ENCODE measurements at regions not wholly inside any gene's neighbourhood (a gene's known extent, or its start where the extent isn't known, plus 50 kb on each side); places are given as distances from the start of the nearest gene placed in this dataset.

DNA sequence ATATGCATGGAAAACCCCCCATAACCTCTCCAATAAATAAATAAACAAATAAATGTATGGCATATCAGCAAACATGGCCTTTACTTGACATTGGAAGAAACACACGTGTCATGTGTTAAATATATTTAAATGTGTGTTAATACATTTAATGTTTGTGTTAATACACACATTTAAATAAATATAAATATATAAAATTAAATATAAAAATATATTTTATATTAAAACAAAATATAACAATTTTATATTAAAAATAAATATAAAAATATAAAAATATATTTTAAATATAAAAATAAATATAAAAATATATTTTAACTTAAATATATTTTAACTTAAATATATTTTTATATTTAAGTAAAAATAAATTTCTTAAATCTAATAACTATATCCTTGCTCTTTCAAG lies 187.6 kb upstream of the CXXC4 start:
- no peak for DNase-seq

DNA sequence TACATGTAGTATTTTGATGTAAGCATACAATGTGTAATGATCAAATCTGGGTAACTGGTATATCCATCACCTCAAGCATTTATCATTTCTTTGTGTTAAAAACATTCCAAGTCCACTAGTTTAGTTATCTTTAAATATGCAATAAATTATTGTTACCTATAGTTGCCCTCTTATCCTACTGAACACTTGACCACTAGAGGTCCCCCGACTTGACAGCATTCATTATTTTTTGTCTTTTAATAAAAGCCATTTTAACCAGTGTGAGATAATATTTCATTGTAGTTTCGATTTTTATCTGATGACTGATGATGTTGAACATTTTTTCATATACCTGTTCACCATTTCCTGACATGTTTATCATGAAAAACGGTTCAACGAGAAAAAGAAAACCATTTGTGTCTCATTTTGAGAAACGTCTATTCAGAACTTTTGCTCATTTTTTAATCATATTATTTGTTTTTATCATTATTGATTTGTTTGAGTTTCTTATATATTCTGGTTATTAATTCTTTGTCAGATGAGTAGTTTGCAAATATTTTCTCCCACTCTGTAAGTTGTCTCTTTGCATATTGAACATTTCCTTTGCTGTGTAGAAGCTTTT lies 199.0 kb upstream of the CXXC4 start:
- no peak for DNase-seq

DNA sequence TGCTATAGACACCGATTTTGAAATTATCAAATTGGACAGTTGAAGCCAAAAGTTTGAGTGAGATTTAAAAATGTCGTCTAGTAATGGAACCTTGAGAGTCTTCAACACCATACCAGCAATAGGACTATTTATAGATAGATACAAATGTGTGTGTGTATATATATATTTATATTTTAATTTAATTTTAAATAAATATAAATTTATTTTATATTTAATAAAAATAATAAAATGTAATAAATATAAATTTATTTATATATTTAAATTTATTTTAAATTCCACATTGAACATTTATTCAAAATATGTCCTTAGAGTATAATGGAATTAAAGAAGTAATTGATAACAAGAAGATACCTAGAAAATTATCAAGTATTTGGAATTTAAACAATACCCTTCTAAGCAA lies 221.9 kb upstream of the CXXC4 start:
- no peak for DNase-seq

DNA sequence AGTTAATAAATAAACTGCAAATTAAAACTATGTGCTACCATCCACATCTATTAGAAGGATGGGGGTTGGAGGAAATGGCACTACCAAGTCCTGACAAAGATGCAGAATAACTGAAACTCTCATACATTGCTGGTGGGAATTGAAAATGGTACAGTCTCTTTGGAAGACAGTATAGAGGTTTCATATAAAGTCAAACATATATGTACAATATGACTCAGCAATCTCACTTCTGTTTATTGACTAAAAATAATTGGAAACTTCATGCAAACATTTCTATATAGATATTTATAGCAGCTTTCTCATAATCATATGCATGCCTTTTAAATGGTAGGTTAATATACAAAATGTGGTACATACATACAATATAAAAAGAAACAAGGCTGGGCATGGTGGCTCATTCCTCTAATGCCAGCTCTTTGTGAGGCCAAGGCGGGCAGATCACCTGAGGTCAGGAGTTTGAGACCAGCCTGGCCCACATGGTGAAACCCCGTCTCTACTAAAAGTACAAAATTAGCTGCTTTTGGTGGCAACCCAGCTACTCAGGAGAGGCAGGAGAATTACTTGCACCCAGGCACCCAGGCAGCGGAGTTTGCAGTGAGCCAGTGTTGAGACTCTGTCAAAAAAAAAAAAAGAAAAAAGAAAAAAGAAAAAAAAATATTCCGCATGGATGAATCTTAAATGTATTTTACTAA lies 225.0 kb upstream of the CXXC4 start:
- no peak for DNase-seq

DNA sequence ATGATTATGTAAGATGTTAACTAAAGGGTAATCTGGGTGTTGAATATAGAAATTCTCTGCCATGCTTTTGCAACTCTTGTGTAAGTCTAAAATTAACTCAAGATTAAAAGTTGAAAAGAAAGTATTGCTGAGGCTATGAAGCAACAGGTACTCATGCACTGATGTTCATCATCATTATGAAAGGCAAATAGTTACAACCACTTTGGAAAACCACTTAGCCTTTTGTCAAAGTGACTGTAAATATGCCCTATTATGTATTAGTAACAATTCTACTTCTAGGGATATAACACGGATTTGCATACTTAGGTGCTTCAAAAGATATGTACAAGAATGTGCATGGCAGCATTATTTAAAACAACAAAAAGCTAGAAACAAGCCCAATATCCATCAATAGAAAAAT lies 227.8 kb upstream of the CXXC4 start:
- DNase-seq = no peak

DNA sequence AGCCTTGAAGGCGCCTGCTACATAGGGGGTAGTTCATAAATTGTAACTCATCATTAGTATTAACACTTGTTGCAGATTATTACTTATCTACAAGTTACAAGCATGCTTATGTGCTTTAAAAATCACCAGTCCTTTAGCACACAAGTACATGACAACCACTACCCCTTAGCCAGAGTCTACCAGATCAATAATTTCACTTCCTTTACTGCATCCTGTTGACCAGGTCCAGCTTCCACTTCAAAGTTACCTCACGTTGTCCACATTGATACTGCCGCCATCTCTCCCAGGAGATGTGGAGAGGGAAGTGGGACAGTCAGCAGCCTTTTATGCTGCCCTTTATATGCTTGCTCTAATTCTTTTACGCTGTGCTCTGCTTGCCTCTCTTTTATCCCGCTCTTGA lies 231.3 kb upstream of the CXXC4 start:
- DNase-seq = no peak

DNA sequence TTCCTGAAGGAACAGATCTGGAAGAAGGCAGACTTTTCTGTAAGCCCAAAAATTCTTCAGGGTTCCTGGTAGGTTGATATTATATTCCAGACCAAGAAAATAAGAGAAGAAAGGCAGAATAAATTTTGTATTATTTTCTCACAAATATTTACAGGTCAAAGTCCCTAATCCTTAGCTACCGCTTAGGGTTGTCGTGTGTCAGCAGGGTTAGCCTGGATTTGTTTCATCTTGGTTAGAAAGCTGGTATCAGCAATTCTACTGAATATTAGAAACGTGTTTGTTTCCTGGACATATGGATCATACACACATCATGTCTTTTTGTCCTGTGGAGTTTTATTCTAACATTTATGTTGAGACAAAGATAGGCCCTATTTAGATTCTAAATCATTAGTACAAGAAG lies 232.9 kb upstream of the CXXC4 start:
- DNase-seq = no peak

DNA sequence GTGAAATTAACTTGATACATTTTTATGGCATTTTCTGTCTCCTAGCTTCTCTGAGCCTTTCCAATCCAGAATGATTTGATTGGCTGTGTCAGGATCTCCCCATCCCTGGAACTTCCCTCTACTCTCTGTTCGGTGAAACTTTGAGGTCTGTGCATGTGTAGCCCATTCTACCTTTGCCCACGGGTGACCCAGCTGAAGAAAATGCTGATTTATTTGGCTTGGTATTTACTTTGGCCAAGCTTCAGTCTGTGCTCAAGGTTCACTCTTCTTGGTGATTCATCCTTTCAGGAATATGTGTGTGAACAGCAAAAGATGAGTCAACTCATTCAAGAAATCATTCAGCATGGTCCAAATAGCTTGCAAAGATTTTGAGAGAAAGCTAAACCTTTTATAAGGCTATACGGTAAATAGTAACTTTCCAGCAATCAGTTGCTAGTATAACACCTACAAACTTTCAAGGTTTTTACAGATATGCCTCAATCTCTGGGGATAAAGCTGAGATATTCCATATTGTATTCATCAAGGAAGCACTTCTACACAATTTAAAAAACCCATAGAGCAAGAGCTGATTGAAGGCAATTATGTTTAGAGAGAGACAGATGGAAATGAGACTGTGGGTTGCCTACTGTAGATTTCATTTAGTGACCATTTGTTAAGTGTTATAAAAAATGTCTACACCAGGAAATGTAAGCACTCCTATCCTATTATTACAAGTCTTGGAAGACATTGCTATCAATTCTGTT lies 233.9 kb upstream of the CXXC4 start:
- DNase-seq = no peak

DNA sequence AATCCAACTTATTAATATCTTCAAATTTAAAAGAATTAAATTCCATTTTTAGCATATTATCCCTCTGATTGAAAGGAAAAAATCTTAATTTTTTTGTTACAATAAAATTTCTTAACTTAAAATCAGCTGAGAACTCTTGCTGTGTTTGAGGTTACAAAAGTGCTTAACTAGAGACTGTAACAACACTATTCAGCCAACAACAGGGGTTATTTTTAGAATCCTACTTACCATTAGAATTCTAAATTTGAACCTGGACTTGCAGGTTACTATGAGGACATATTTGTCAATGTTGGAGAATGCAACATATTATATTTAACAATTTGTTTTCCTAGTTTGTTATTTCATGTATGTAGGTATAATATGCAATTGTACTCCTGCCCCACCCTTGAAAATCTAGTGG lies 238.1 kb upstream of the CXXC4 start:
- DNase-seq = no peak

DNA sequence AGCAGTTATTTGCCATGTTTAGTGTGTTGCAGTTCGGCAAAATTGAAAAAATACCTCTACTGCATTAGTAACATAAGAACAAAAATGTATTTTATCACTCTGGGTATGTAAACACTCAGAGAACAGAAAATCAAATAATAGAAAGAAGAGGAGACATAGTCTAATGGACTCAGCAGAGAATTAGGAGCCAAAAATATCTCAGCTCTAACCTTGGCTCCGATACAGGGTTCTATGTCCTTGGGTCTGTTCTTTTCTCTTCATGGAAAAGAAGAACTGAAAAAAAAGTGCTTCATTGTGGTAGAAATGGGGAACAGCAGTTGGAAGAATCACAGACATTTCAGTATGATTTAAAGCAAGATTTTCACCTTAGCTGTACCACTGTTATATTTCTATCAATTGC lies 240.5 kb upstream of the CXXC4 start:
- DNase-seq = no peak

DNA sequence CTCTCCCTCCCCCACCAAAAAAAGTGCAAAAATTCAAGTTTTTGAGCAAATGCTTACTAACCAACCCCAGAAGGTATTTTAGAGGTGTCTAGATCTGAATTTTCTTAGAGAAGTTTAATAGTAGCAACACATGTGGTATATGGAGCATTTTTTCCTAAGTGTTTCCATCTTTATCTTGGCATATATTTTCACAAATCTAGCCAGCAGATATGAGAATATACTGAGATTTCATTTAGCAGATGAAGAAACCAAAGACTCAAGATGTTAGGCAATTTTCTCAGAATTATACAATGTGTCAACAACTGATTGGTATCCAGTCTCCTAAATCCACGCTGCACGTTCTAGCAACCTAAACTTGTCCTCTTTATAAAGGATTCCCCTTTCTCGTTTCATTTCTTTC lies 245.5 kb upstream of the CXXC4 start:
- DNase-seq = no peak

DNA sequence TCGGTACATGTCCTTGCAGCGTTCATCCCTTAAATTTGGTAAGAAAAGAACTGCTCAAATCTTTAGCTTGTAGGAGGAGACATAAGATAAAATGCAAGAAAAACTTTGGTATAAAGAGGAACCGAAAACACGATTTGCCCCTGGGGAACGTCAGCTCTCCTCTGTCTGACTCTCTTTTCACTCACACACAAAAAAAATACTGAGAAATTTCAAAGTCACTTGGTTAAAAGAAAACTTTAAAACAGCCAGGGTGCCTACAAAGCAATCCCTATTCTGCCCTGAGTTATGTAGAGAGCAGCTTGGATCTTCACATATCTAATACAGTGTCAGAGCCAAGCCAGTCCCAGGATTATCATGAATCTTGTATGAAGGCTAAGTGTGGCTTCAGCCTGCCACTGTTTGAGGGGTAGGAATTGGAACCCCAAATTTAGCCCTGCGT lies 248.5 kb upstream of the CXXC4 start:
- DNase-seq = no peak

DNA sequence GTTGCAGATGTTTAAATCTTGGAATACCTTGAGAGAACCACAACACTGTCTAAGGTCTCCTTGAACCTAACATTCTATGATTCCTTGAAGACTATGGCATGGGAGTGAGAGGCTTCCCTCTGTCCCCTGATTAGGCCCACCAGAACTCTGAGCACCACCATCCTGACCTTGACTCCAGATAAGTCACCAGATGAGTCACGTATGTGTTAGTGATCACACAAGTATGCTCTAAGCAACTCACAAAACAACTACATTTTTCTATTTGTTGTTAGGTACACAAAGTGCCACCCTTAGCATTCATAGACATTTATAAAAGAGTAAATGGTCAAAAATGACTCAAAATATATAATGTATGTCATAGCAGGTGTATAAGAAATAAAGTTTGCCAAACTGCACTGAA lies 252.9 kb upstream of the CXXC4 start:
- DNase-seq = no peak

DNA sequence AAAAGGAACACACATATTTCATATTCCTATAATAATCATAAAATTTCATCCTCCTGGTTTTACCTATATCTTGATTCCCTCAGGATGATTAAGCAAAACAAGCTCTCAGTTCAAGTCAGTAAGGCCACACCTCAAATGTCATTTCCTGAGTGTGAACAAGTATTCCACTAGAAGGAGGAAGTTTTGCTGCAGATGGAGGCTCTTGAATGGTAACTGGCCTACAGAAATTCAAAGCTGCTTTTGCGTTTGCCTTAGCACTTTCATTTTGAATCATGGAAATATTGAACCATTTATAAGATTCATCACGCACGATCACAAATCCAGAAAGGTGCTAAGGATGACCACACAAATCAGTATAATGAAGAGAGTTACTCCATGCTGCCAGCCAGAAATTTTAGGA lies 254.4 kb upstream of the CXXC4 start:
- no peak for DNase-seq

DNA sequence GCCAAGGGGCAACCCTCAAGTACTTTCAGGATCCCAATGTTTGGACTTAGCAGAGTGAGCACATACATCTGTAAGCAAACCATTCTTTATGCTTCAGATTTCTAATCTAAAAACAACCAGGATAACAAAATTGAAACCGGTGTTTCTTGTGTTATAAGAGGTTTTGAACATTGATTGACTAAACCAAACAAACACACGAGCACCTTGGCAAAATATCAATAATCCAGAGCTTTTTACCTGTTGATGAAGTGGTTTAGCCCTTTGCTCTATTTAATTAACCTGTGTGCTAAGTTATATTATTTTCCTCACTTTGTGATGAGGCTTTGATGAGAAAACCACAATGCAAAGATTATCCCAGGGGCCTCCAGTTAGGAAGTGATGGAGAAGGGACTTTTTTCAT lies 255.3 kb upstream of the CXXC4 start:
- no peak for DNase-seq

DNA sequence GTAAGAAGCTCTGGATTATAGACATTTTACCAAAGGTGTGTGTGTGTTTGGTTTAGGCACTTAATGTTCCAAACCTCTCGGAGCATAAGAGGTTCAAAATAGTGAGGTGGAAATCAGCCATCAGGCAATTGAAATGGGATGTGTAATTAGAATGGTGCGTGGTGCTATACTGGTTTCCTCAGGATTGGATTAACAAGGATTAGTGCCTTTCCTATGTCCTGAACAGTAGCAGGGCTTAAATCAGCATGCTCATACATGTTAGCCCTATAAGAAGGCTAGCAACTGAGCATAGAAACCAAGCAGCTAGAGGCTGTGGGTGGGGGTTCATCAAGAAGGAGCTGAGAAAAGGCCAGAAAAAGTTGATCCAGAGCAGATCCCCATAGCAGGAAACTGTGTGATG lies 256.8 kb upstream of the CXXC4 start:
- DNase-seq = no peak

DNA sequence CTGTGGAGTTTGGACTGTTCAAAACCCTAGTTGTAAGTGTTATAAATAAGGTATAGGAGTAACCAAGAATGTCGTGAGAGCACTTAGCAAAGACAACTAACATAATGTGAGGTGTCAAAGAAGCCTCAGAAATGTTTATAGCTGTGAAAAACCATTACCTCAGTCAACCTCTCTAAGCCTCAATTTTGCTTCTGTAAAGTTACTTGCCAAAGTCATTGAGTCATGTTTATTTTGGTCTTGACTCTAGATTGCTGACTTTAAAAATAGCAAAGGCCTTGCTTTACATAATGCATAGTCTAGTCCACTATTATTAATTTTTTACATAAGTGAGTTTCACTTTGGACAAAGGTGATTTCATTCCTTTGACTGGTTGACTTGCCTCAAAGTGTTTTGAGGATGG lies 257.6 kb upstream of the CXXC4 start:
- DNase-seq = no peak

DNA sequence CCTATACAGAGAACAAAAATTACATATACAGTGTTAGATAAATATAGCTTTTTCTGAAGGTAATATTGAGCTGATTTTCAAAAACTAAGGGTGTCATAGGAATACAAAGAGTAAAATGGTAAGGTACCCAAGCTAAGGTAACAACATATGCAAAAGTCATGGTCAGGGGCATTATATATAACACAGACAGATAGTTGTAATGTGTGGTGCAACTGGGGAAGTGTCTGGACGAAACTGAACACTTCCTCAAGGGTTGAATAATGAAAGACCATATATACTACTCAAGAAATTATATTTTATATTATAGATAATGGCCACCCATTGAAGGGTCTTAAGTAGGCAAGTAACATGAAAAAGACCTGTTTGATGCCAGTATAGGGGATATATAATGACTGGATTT lies 262.1 kb upstream of the CXXC4 start:
- no peak for DNase-seq

DNA sequence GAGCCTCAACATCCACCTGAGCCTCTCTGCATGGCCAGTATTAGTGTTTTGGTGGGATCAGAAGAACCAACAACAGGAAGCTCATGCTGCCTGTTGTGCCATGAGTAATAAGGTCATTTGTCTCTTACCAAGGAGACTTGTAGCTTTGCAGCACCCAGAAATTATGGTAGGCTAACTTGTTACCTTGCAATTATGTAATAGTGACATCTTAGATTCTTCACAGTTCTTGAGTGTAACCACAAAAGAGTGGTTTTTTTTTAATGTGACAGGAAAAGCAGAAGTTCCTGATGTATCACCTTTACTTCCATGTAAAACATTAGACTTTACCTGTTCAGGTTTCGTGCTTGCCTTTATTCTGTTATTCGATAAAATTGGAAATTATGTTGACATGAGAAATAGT lies 263.9 kb upstream of the CXXC4 start:
- no peak for DNase-seq

DNA sequence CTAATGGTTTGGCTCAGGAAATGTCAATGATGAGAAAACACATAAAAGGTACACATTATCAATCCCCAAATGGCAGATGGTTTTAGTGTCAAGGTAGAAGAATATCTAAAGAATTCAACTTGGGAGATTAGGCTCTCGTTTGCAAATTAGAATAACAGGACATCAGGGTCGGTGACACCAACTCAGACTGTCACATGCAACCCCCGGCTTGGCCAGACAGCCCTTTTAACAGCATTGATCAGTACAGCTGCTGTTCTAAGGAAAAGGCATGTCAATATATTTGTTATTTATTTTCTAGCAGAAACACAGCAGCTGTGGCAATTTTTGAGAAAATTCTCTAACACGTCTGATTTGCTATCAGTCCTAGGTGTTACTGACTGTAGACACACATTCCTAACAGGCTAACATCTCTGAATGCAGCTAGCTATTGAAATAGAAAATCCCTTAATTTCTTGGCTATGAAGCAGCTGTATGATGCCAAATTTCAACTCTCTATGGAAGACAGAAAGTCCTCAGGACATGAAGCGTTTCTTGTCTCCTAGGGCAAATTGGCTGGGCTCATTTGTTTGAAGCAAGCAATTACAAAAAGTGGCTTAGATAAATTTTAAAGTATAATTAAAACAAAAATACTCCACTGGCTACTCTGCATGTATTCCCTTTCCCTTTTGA lies 269.0 kb upstream of the CXXC4 start:
- DNase-seq = no peak

DNA sequence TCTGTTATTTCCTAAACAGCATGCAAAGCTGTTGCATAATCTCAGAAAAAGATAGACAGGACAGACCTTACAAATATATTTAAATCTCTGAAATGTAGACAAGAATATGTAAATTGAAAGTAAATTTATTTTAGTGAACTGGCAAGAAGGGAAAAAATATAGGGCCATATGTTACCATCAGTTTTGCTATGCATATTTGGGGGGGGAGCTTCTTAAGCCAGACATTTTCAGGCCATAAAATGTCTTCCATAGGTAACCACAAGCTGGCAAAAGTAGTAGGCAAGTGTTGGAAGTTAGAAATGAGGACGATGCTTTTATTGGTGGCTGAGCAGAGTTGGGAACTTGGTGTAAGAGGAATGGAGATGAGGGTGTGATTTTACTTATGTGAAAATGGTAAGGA lies 272.0 kb upstream of the CXXC4 start:
- DNase-seq = no peak

DNA sequence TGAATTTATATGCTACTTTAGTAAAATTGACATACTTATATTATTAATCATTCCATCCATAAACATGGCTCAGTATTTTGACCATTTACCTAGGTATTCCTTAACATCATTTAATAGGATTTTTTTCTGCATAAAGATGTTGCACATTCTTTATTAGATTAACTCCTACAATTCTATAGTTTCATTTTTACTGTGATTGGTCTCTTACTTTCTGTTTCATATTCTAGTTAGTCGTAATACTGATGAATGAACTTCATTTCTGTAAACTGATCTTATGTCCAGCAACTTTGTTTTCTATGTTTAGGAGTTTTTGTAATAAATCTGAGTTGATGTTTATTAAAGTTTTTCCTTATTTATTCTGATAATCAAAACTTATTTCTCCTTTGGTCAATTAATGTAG lies 278.2 kb upstream of the CXXC4 start:
- no peak for DNase-seq

DNA sequence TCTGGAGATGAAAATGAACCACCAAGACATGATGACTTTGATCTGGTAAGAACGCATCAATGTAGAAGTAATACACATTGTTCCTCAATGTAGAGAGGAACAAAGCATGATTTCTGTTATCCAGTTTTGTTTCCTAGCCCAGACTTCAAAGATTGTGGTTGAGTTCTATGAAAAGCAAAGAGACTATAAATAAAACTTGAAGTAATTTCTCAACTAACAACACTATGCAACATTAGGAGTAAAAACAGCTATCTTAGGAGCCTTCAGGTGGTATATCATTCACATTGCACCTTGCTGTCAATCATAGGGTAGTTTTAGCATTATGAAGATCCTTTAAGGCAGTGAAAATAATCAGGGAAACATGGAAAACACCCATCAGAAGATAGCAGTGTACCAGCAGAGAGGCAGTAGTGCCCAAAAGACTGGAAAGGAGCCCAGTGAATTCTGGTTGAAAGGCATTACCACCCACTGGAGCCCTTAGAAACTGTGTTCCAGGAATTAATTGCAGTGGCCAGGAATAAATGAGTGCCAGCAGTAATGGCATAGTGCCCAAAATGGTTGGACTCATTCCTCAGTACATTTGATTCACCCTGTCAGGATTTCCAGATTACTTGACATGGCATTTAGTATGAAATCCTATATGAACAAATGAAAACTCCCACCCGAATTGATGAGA lies 300.7 kb upstream of the CXXC4 start:
- DNase-seq = no peak
